ENCODE measurements at regions not wholly inside any gene's neighbourhood (a gene's known extent, or its start where the extent isn't known, plus 50 kb on each side); places are given as distances from the start of the nearest gene placed in this dataset.

DNA sequence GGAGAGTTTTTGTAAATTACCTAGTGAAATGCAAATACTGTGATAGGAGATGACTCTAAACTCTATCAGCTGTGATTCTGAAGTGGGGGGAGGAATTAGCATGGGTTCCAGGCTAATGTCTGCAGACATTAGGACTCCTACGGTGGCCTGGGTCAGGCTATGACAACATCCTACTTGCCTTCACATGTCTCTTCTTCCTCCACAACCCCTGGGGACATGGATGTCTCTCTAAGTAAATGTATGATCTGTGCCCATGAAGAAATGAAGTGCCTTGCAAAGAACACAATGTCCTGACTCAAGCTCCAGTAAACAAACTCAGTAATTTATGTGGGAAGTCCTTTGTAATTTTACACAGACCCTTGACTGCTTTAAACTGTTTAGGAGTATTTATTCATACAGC lies 165.8 kb upstream of the EEF1E1 start:
- POLR2A ChIA-PET: no interaction called here
- in situ Hi-C loops (cut with MboI): no loop called here
- SMC1A ChIA-PET (ENCODE audit: uncharacterized antibody, unreplicated experiment): no interaction called here

More for the DNA sequence above, 165.8 kb upstream of the EEF1E1 start:
- ChIA-PET RAD21 (ENCODE audit: unreplicated experiment) (no interaction called here), CTCF (no interaction called here)
- H2AFZ ChIP-seq (ENCODE audit: control insufficient read depth, low read depth, low read length): no peak overlapping the region
- H4K20me1 ChIP-seq (ENCODE audit: control insufficient read depth, insufficient read depth): no peaks in the 10 kb centered on the region
- no peak overlapping the region for H3K4me3 ChIP-seq
- no peaks in the 10 kb centered on the region for H3K36me3 ChIP-seq (ENCODE audit: control insufficient read depth in 2 of 2, insufficient read depth in 2 of 2, low read length in 1 of 2)
- ATAC-seq: no peak
- WGBS (ENCODE audit: insufficient coverage, insufficient replicate concordance, low lambda C conversion rate, missing lambda C conversion rate): 0% methylated on average over 1 of the region's 1 CpG
- H3K9ac ChIP-seq (ENCODE audit: control insufficient read depth, insufficient read depth, low read length): no peak overlapping the region
- H3K4me2 ChIP-seq (ENCODE audit: control insufficient read depth, insufficient read depth): no peak overlapping the region
- no peak for TF ChIP-seq ZNF207 (IDR thresholded peaks at IDR 0.05; ENCODE audit: borderline replicate concordance)
- no peak for TF ChIP-seq MEF2A (IDR thresholded peaks at IDR 0.05; ENCODE audit: insufficient read depth, low read depth, low read length)
- TF ChIP-seq HDAC2 (IDR thresholded peaks at IDR 0.05): no peak
- TF ChIP-seq, protein P1, sequence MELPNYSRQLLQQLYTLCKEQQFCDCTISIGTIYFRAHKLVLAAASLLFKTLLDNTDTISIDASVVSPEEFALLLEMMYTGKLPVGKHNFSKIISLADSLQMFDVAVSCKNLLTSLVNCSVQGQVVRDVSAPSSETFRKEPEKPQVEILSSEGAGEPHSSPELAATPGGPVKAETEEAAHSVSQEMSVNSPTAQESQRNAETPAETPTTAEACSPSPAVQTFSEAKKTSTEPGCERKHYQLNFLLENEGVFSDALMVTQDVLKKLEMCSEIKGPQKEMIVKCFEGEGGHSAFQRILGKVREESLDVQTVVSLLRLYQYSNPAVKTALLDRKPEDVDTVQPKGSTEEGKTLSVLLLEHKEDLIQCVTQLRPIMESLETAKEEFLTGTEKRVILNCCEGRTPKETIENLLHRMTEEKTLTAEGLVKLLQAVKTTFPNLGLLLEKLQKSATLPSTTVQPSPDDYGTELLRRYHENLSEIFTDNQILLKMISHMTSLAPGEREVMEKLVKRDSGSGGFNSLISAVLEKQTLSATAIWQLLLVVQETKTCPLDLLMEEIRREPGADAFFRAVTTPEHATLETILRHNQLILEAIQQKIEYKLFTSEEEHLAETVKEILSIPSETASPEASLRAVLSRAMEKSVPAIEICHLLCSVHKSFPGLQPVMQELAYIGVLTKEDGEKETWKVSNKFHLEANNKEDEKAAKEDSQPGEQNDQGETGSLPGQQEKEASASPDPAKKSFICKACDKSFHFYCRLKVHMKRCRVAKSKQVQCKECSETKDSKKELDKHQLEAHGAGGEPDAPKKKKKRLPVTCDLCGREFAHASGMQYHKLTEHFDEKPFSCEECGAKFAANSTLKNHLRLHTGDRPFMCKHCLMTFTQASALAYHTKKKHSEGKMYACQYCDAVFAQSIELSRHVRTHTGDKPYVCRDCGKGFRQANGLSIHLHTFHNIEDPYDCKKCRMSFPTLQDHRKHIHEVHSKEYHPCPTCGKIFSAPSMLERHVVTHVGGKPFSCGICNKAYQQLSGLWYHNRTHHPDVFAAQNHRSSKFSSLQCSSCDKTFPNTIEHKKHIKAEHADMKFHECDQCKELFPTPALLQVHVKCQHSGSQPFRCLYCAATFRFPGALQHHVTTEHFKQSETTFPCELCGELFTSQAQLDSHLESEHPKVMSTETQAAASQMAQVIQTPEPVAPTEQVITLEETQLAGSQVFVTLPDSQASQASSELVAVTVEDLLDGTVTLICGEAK (IDR thresholded peaks at IDR 0.05; ENCODE audit: borderline replicate concordance): no peak
- TF ChIP-seq CHD1 (IDR thresholded peaks at IDR 0.05; ENCODE audit: low read depth, low read length): no peak
- TF ChIP-seq RCOR1 (conservative IDR thresholded peaks at IDR 0.05; ENCODE audit: low read depth, low read length): no peak
- intact Hi-C loops (cut with micrococcal nuclease; ENCODE audit: unreplicated experiment): no loop called here
- no peak for FAIRE-seq
- H3K9me3 ChIP-seq (replicated peaks; ENCODE audit: control insufficient read depth, insufficient read depth, low read length): no peaks in the 10 kb centered on the region
- no peaks in the 10 kb centered on the region for H3K79me2 ChIP-seq (ENCODE audit: control insufficient read depth, insufficient read depth, low read length)
- H3K4me1 ChIP-seq (ENCODE audit: control insufficient read depth, insufficient read depth, low read length): no peaks in the 10 kb centered on the region; the same call in 1 of the 2 replicates
- H3K27ac ChIP-seq (ENCODE audit: control insufficient read depth, insufficient read depth): no peak overlapping the region
- DNase-seq (ENCODE audit: low read depth, low spot score): no peak
- no peaks in the 10 kb centered on the region for H3K27me3 ChIP-seq (replicated peaks in 1 of 2; ENCODE audit: control insufficient read depth in 2 of 2, insufficient read depth in 2 of 2, low read length in 1 of 2)
- BruUV-seq (replicated peaks): no TSS peak
